ENCODE measurements at regions not wholly inside any gene's neighbourhood (a gene's known extent, or its start where the extent isn't known, plus 50 kb on each side); places are given as distances from the start of the nearest gene placed in this dataset.

GRCh38 chr2:49490710-49491109, 336.4 kb upstream of the FSHR start:
- TF ChIP-seq ZBTB40 (IDR thresholded peaks at IDR 0.05; ENCODE audit: borderline replicate concordance) (no peak), NBN (IDR thresholded peaks at IDR 0.05) (no peak)
